Keratinocyte (primary cell): ENCODE measurements at regions not wholly inside any gene's neighbourhood (a gene's known extent, or its start where the extent isn't known, plus 50 kb on each side); places are given as distances from the start of the nearest gene placed in this dataset.

ENCODE experiments used
- DNase-seq: peaks from one replicate; pipeline ENCODE4 v3.0.0-alpha.2; 2011; ENCODE audit warnings: low read depth, missing footprints, low spot score
- FAIRE-seq: peaks from 2 replicates; lab custom pipeline; 2011; peaks lifted over from hg19 to GRCh38; lab: Jason Lieb, UNC
- H2AFZ ChIP-seq: 2 replicates; pipeline ENCODE4 v1.6.0; 2012; ENCODE audit warnings: low read length, control low read depth, inconsistent platforms; ENCODE audit not compliant: control insufficient read depth
- H3K27ac ChIP-seq: 2 replicates; pipeline ENCODE4 v1.5.1; 2011; ENCODE audit warnings: low read length; ENCODE audit not compliant: control insufficient read depth, insufficient read depth
- H3K27me3 ChIP-seq: 3 replicates; pipeline ENCODE4 v1.6.0; 2011; ENCODE audit warnings: low read length; ENCODE audit not compliant: control insufficient read depth, insufficient read depth; ENCODE audit errors: extremely low read depth
- H3K36me3 ChIP-seq, 2 experiments: 2 replicates in 1 of 2; 3 replicates in 1 of 2; pipeline ENCODE4 v1.5.1; 2011; ENCODE audit warnings: low read length in 2 of 2, mild to moderate bottlenecking in 1 of 2; ENCODE audit not compliant: control insufficient read depth in 2 of 2, insufficient read depth in 2 of 2; ENCODE audit errors: extremely low read depth in 1 of 2
- H3K4me1 ChIP-seq: 3 replicates; pipeline ENCODE4 v1.5.1; 2011; ENCODE audit warnings: low read length; ENCODE audit not compliant: control insufficient read depth, insufficient read depth; ENCODE audit errors: extremely low read depth
- H3K4me2 ChIP-seq: 3 replicates; pipeline ENCODE4 v1.6.0; 2011; ENCODE audit warnings: low read depth, low read length; ENCODE audit not compliant: control insufficient read depth, insufficient read depth; ENCODE audit errors: extremely low read depth
- H3K4me3 ChIP-seq, 3 experiments: fragments of 200-600 bp in 1 of 3; sonication (generic) in 1 of 3; 2 replicates in 2 of 3; 3 replicates in 1 of 3; pipeline ENCODE4 v1.5.1; 2011 to 2016; ENCODE audit warnings: low read length in 3 of 3, mild to moderate bottlenecking in 3 of 3, control low read depth in 2 of 3, inconsistent platforms in 1 of 3, low read depth in 1 of 3, mixed read lengths in 1 of 3, mixed run types in 1 of 3, moderate library complexity in 1 of 3; ENCODE audit not compliant: control insufficient read depth in 2 of 3, insufficient read depth in 2 of 3; ENCODE audit errors: extremely low read depth in 1 of 3
- H3K79me2 ChIP-seq: 2 replicates; pipeline ENCODE4 v1.6.0; 2012; ENCODE audit warnings: low read length; ENCODE audit not compliant: control insufficient read depth, insufficient read depth
- H3K9ac ChIP-seq: 3 replicates; pipeline ENCODE4 v1.6.0; 2011; ENCODE audit warnings: low read length; ENCODE audit not compliant: control insufficient read depth, insufficient read depth; ENCODE audit errors: extremely low read depth
- H3K9me1 ChIP-seq: 3 replicates; pipeline ENCODE4 v1.6.0; 2011; ENCODE audit warnings: low read length; ENCODE audit not compliant: control insufficient read depth, insufficient read depth; ENCODE audit errors: extremely low read depth
- H3K9me3 ChIP-seq: 2 replicates; pipeline ENCODE4 v1.5.1; 2012; ENCODE audit warnings: low read depth, low read length; ENCODE audit not compliant: control insufficient read depth
- H4K20me1 ChIP-seq: 3 replicates; pipeline ENCODE4 v1.6.0; 2011; ENCODE audit warnings: low read length; ENCODE audit not compliant: control insufficient read depth, insufficient read depth; ENCODE audit errors: extremely low read depth
- EZH2 ChIP-seq: IDR thresholded peaks from one replicate; pipeline ENCODE4 v1.6.1; 2012; ENCODE audit warnings: inconsistent platforms, mild to moderate bottlenecking, low read length, moderate library complexity
- dilution Hi-C: fragments of 300-500 bp; cut with MboI; formaldehyde crosslinking; loops from one replicate; pipeline ENCODE4 v1.7.0; 2020; ENCODE audit warnings: low sequenced_read_pairs; ENCODE audit not compliant: extremely low pct_ligation_motif_present
- TF ChIP-seq, protein P1 (sequence below), 3 experiments: IDR thresholded peaks in 1 of 3; conservative IDR thresholded peaks in 1 of 3; optimal IDR thresholded peaks in 1 of 3; 2 replicates in 2 of 3; 3 replicates in 1 of 3; pipeline versions ENCODE3 to v1.5.1; 2011; ENCODE audit warnings: low read length in 3 of 3, mild to moderate bottlenecking in 3 of 3, moderate library complexity in 2 of 3, control low read depth in 1 of 3, inconsistent platforms in 1 of 3; ENCODE audit not compliant: insufficient read depth in 2 of 3; ENCODE audit errors: extremely low read depth in 1 of 3

DNA sequence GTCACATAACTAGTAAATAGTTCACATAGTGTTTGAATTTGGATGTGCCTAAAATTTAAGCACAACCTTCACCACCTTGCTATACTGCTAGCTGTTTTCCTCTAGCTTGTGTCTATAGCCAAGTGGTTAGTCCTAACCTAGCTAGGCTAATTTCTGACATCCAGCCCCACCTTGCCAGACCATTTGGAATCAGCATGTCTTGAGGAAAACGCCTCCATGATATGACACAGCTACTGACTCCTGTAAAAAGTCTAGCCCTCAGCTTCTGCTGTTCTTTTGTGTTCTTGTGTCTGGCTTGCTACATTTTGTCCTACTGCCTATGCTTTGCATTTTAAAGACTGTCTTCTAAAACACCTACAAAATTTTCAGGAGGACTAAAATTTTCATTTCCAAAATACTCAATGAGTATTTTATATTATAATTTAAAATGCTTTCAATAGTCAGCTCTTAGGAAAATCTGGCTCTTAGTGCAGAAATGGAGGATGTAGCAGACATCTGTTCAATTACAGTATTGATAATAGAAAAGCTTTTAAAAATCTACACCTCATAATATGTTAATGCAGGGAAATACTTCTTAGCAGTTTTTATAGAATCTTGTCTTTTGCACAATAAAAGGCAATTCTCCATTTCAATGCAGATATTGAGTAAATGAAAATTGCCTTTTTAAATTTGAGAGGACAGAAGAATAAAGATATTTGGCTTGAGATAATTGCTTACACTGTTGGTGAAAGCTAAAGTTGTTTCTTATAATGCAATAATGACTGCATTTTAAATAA lies 160.8 kb upstream of the APP start:
- H3K9me1 ChIP-seq: no peaks in the 10 kb centered on the region
- TF ChIP-seq, protein P1, sequence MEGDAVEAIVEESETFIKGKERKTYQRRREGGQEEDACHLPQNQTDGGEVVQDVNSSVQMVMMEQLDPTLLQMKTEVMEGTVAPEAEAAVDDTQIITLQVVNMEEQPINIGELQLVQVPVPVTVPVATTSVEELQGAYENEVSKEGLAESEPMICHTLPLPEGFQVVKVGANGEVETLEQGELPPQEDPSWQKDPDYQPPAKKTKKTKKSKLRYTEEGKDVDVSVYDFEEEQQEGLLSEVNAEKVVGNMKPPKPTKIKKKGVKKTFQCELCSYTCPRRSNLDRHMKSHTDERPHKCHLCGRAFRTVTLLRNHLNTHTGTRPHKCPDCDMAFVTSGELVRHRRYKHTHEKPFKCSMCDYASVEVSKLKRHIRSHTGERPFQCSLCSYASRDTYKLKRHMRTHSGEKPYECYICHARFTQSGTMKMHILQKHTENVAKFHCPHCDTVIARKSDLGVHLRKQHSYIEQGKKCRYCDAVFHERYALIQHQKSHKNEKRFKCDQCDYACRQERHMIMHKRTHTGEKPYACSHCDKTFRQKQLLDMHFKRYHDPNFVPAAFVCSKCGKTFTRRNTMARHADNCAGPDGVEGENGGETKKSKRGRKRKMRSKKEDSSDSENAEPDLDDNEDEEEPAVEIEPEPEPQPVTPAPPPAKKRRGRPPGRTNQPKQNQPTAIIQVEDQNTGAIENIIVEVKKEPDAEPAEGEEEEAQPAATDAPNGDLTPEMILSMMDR (optimal IDR thresholded peaks at IDR 0.05 in 1 of 3, IDR thresholded peaks at IDR 0.05 in 1 of 3, conservative IDR thresholded peaks at IDR 0.05 in 1 of 3; ENCODE audit: extremely low read depth in 1 of 3, insufficient read depth in 2 of 3, low read length in 3 of 3): no peak
- no peak for TF ChIP-seq EZH2
- H3K27me3 ChIP-seq: no peaks in the 10 kb centered on the region
- H3K79me2 ChIP-seq: no peaks in the 10 kb centered on the region
- DNase-seq: no peak
- peaks cover 14% of the 10 kb centered on the region for H3K4me1 ChIP-seq
- H3K4me3 ChIP-seq: no peak overlapping the region
- H3K9me3 ChIP-seq: no peaks in the 10 kb centered on the region
- H3K9ac ChIP-seq: no peak overlapping the region
- no peak for FAIRE-seq
- no peak overlapping the region for H3K27ac ChIP-seq
- dilution Hi-C loops: no loop called here
- no peaks in the 10 kb centered on the region for H4K20me1 ChIP-seq
- no peaks in the 10 kb centered on the region for H3K36me3 ChIP-seq
- no peak overlapping the region for H2AFZ ChIP-seq
- no peak overlapping the region for H3K4me2 ChIP-seq

DNA sequence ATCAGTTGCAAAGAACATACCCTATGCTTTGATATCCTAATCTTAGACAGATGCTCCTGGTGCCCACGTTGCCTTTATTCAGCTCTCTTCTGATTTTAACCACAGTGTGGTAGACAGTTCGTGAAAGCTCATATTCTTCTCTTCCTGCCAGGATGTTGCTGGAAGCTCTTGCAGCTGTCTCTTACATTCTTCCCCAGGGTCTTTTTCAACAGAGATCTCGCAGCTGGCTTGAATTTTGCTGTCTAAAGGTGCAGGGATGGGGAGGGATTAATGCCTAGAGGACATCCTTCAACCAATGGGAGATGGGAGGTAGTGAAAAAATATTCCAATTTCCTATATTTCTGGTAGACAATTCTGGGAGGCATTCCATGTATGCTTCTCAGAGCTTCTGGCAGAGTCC lies 150.0 kb upstream of the APP start:
- H3K27me3 ChIP-seq: no peaks in the 10 kb centered on the region
- dilution Hi-C loops: no loop called here
- no peak overlapping the region for H2AFZ ChIP-seq
- H4K20me1 ChIP-seq: no peaks in the 10 kb centered on the region
- no peaks in the 10 kb centered on the region for H3K9me3 ChIP-seq
- H3K79me2 ChIP-seq: no peaks in the 10 kb centered on the region
- no peak for TF ChIP-seq EZH2
- TF ChIP-seq, protein P1 (optimal IDR thresholded peaks at IDR 0.05 in 1 of 3, IDR thresholded peaks at IDR 0.05 in 1 of 3, conservative IDR thresholded peaks at IDR 0.05 in 1 of 3; ENCODE audit: extremely low read depth in 1 of 3, insufficient read depth in 2 of 3, low read length in 3 of 3): no peak
- H3K9ac ChIP-seq: no peak overlapping the region
- FAIRE-seq (no peak), DNase-seq (no peak)
- no peak overlapping the region for H3K4me3 ChIP-seq
- no peaks in the 10 kb centered on the region for H3K9me1 ChIP-seq
- no peak overlapping the region for H3K27ac ChIP-seq
- no peaks in the 10 kb centered on the region for H3K4me1 ChIP-seq
- H3K36me3 ChIP-seq: no peaks in the 10 kb centered on the region
- no peak overlapping the region for H3K4me2 ChIP-seq
